Astrocyte (in vitro differentiated cells and primary cell): ENCODE measurements at regions not wholly inside any gene's neighbourhood (a gene's known extent, or its start where the extent isn't known, plus 50 kb on each side); places are given as distances from the start of the nearest gene placed in this dataset.

Source experiments
- DNase-seq: peaks from one replicate; pipeline ENCODE4 v3.0.0-alpha.2; 2010; ENCODE audit warnings: low read depth
- FAIRE-seq: peaks from 2 replicates; lab custom pipeline; 2011; peaks lifted over from hg19 to GRCh38; lab: Jason Lieb, UNC
- H2AFZ ChIP-seq: 2 replicates; pipeline ENCODE4 v1.6.0; 2012; ENCODE audit warnings: low read depth, low read length, inconsistent platforms
- H3K27ac ChIP-seq: 2 replicates; pipeline ENCODE4 v1.5.1; 2011; ENCODE audit warnings: low read depth, low read length, inconsistent platforms
- H3K27me3 ChIP-seq: 2 replicates; pipeline ENCODE4 v1.6.0; 2011; ENCODE audit warnings: low read length, inconsistent platforms; ENCODE audit not compliant: insufficient read depth
- H3K36me3 ChIP-seq: 2 replicates; pipeline ENCODE4 v1.5.1; 2011; ENCODE audit warnings: low read length, inconsistent platforms; ENCODE audit not compliant: insufficient read depth
- H3K4me1 ChIP-seq: 2 replicates; pipeline ENCODE4 v1.5.1; 2011; ENCODE audit warnings: low read length, inconsistent platforms; ENCODE audit not compliant: insufficient read depth
- H3K4me2 ChIP-seq: 2 replicates; pipeline ENCODE4 v1.6.0; 2012; ENCODE audit warnings: low read length, inconsistent platforms
- H3K4me3 ChIP-seq: 2 replicates; pipeline ENCODE4 v1.5.1; 2011; ENCODE audit warnings: low read depth, mild to moderate bottlenecking, low read length, inconsistent platforms; ENCODE audit not compliant: insufficient read depth
- H3K79me2 ChIP-seq: 2 replicates; pipeline ENCODE4 v1.6.0; 2012; ENCODE audit warnings: mild to moderate bottlenecking, low read length, inconsistent platforms; ENCODE audit not compliant: insufficient read depth
- H3K9ac ChIP-seq: 2 replicates; pipeline ENCODE4 v1.6.0; 2012; ENCODE audit warnings: mild to moderate bottlenecking, low read length, inconsistent platforms
- H3K9me3 ChIP-seq: 2 replicates; pipeline ENCODE4 v1.5.1; 2012; ENCODE audit warnings: low read depth, mild to moderate bottlenecking, low read length, inconsistent platforms; ENCODE audit not compliant: insufficient read depth
- H4K20me1 ChIP-seq: 2 replicates; pipeline ENCODE4 v1.6.0; 2012; ENCODE audit warnings: low read length, inconsistent platforms; ENCODE audit not compliant: insufficient read depth
- H3K27ac Mint-ChIP-seq: one replicate; pipeline ENCODE4 v1.8.0; 2021; ENCODE audit warnings: mild to moderate bottlenecking, mixed read lengths; ENCODE audit not compliant: unreplicated experiment
- H3K27me3 Mint-ChIP-seq: one replicate; pipeline ENCODE4 v1.8.0; 2021; ENCODE audit warnings: low read depth, mixed read lengths; ENCODE audit not compliant: unreplicated experiment
- H3K36me3 Mint-ChIP-seq: one replicate; pipeline ENCODE4 v1.8.0; 2021; ENCODE audit warnings: low read depth, mixed read lengths; ENCODE audit not compliant: unreplicated experiment
- H3K4me1 Mint-ChIP-seq: one replicate; pipeline ENCODE4 v1.8.0; 2021; ENCODE audit warnings: low read depth, mixed read lengths; ENCODE audit not compliant: unreplicated experiment
- H3K4me3 Mint-ChIP-seq: one replicate; pipeline ENCODE4 v1.8.0; 2021; ENCODE audit warnings: mild to moderate bottlenecking, moderate library complexity, mixed read lengths; ENCODE audit not compliant: unreplicated experiment
- H3K9me3 Mint-ChIP-seq: one replicate; pipeline ENCODE4 v1.8.0; 2021; ENCODE audit warnings: mild to moderate bottlenecking, mixed read lengths; ENCODE audit not compliant: unreplicated experiment
- CTCF ChIP-seq: IDR thresholded peaks from 2 replicates; pipeline ENCODE4 v1.5.1; 2011; ENCODE audit warnings: low read depth, mild to moderate bottlenecking, inconsistent platforms, low read length, moderate library complexity; ENCODE audit not compliant: insufficient read depth
- EZH2 ChIP-seq: IDR thresholded peaks from 2 replicates; pipeline ENCODE4 v1.6.1; 2012; ENCODE audit warnings: mild to moderate bottlenecking, low read length, inconsistent platforms; ENCODE audit not compliant: insufficient read depth

- no peaks in the 10 kb centered on the region for H3K36me3 Mint-ChIP-seq
- Histone ChIP-seq H3K9me3 (peaks cover 8% of the 10 kb centered on the region), H3K27me3 (no peaks in the 10 kb centered on the region), H3K4me1 (peaks cover 28% of the 10 kb centered on the region), H3K4me2 (no peak overlapping the region), H3K9ac (no peak overlapping the region), H2AFZ (no peak overlapping the region), H3K36me3 (no peaks in the 10 kb centered on the region), H3K4me3 (no peak overlapping the region), H3K27ac (no peak overlapping the region), H4K20me1 (no peaks in the 10 kb centered on the region), H3K79me2 (no peaks in the 10 kb centered on the region)
- no peak overlapping the region for H3K4me3 Mint-ChIP-seq
- TF ChIP-seq CTCF = no peak
- no peak for TF ChIP-seq EZH2
- H3K9me3 Mint-ChIP-seq = peaks cover 4% of the 10 kb centered on the region
- H3K4me1 Mint-ChIP-seq = peaks cover 32% of the 10 kb centered on the region
- no peak overlapping the region for H3K27ac Mint-ChIP-seq
- FAIRE-seq = no peak
- no peak for DNase-seq
- no peaks in the 10 kb centered on the region for H3K27me3 Mint-ChIP-seq
These were observed 115.8 kb upstream of the MED13L start for GRCh38 chr12:116393255-116393654.

GRCh38 chr12:116393859-116394650 lies 116.6 kb upstream of the MED13L start:
- Mint-ChIP-seq H3K27me3 (no peaks in the 10 kb centered on the region), H3K4me3 (peak overlapping the region; percentile 7), H3K9me3 (peaks cover 9% of the 10 kb centered on the region), H3K4me1 (peaks cover 29% of the 10 kb centered on the region), H3K27ac (no peak overlapping the region), H3K36me3 (no peaks in the 10 kb centered on the region)
- peaks cover 8% of the 10 kb centered on the region for H3K9me3 ChIP-seq
- peaks cover 25% of the 10 kb centered on the region for H3K4me1 ChIP-seq
- H3K27ac ChIP-seq = no peak overlapping the region
- DNase-seq = no peak
- no peak overlapping the region for H3K4me3 ChIP-seq
- no peaks in the 10 kb centered on the region for H3K36me3 ChIP-seq
- TF ChIP-seq CTCF (no peak), EZH2 (no peak)
- no peak overlapping the region for H3K9ac ChIP-seq
- no peak for FAIRE-seq
- H3K4me2 ChIP-seq = no peak overlapping the region
- H3K79me2 ChIP-seq = no peaks in the 10 kb centered on the region
- no peaks in the 10 kb centered on the region for H4K20me1 ChIP-seq
- H2AFZ ChIP-seq = no peak overlapping the region
- H3K27me3 ChIP-seq = no peaks in the 10 kb centered on the region

- TF ChIP-seq EZH2 (no peak), CTCF (no peak)
- Histone ChIP-seq H4K20me1 (no peaks in the 10 kb centered on the region), H2AFZ (no peak overlapping the region), H3K36me3 (no peaks in the 10 kb centered on the region), H3K27me3 (no peaks in the 10 kb centered on the region), H3K9ac (no peak overlapping the region), H3K4me2 (no peak overlapping the region), H3K4me3 (no peak overlapping the region), H3K9me3 (peaks cover 8% of the 10 kb centered on the region), H3K4me1 (peaks cover 14% of the 10 kb centered on the region), H3K27ac (no peak overlapping the region), H3K79me2 (no peaks in the 10 kb centered on the region)
- peaks cover 10% of the 10 kb centered on the region for H3K9me3 Mint-ChIP-seq
- no peaks in the 10 kb centered on the region for H3K36me3 Mint-ChIP-seq
- H3K4me3 Mint-ChIP-seq = no peak overlapping the region
- H3K4me1 Mint-ChIP-seq = peaks cover 18% of the 10 kb centered on the region
- H3K27ac Mint-ChIP-seq = no peak overlapping the region
- no peak for FAIRE-seq
- no peak for DNase-seq
- H3K27me3 Mint-ChIP-seq = no peaks in the 10 kb centered on the region
These were observed 117.9 kb upstream of the MED13L start for GRCh38 chr12:116395396-116395795.
